HG02623 (cell line): ENCODE measurements at regions not wholly inside any gene's neighbourhood (a gene's known extent, or its start where the extent isn't known, plus 50 kb on each side); places are given as distances from the start of the nearest gene placed in this dataset.

Experiments used
- ATAC-seq: cut with Tn5 transposase; IDR thresholded peaks from one replicate; pipeline ENCODE4 v1.9.1; 2021; ENCODE audit warnings: moderate library complexity; ENCODE audit not compliant: unreplicated experiment

GRCh38 chr5:89758146-89758545 lies 651.4 kb downstream of the CETN3 start:
- no peak for ATAC-seq

- ATAC-seq: no peak
Observed at GRCh38 chr5:89756955-89757354, 652.6 kb downstream of the CETN3 start.

- ATAC-seq: no peak
Observed at GRCh38 chr5:89755024-89755423, 654.5 kb downstream of the CETN3 start.

GRCh38 chr5:89735082-89735481 lies 674.5 kb downstream of the CETN3 start:
- ATAC-seq: no peak

GRCh38 chr5:89733772-89734171 lies 675.8 kb downstream of the CETN3 start:
- no peak for ATAC-seq

- ATAC-seq: no peak
Observed at GRCh38 chr5:89729623-89730301, 679.8 kb downstream of the CETN3 start.

GRCh38 chr5:89728750-89729149 lies 680.8 kb downstream of the CETN3 start:
- no peak for ATAC-seq

GRCh38 chr5:89728134-89728533 lies 681.4 kb downstream of the CETN3 start:
- ATAC-seq: no peak

- ATAC-seq: no peak
Observed at GRCh38 chr5:89724379-89725095, 685.0 kb downstream of the CETN3 start.

- ATAC-seq: no peak
Observed at GRCh38 chr5:89723907-89724306, 685.6 kb downstream of the CETN3 start.

- ATAC-seq: no peak
Observed at GRCh38 chr5:89722538-89722937, 687.0 kb downstream of the CETN3 start.

GRCh38 chr5:89721931-89722330 lies 687.6 kb downstream of the CETN3 start:
- ATAC-seq: no peak

- ATAC-seq: no peak
Observed at GRCh38 chr5:89721353-89721752, 688.2 kb downstream of the CETN3 start.

GRCh38 chr5:89712134-89712700 lies 697.3 kb downstream of the CETN3 start:
- no peak for ATAC-seq

GRCh38 chr5:89711526-89711925 lies 698.0 kb downstream of the CETN3 start:
- ATAC-seq: no peak

GRCh38 chr5:89710006-89710405 lies 699.5 kb downstream of the CETN3 start:
- ATAC-seq: no peak

GRCh38 chr5:89707891-89708290 lies 701.7 kb downstream of the CETN3 start:
- no peak for ATAC-seq

- no peak for ATAC-seq
Observed at GRCh38 chr5:89706731-89707130, 702.8 kb downstream of the CETN3 start.

GRCh38 chr5:89703817-89704216 lies 705.7 kb downstream of the CETN3 start:
- no peak for ATAC-seq

GRCh38 chr5:89698028-89698427 lies 711.5 kb downstream of the CETN3 start:
- ATAC-seq: no peak

GRCh38 chr5:89697581-89697980 lies 712.0 kb downstream of the CETN3 start:
- no peak for ATAC-seq

- no peak for ATAC-seq
Observed at GRCh38 chr5:89695371-89695770, 714.2 kb downstream of the CETN3 start.
